ENCODE measurements at regions not wholly inside any gene's neighbourhood (a gene's known extent, or its start where the extent isn't known, plus 50 kb on each side); places are given as distances from the start of the nearest gene placed in this dataset.

- TF ChIP-seq CTCF (IDR thresholded peaks at IDR 0.05; ENCODE audit: low read depth, low read length, poor library complexity, severe bottlenecking) (no peak), EZH2phosphoT487 (IDR thresholded peaks at IDR 0.05; ENCODE audit: borderline replicate concordance, low read length) (no peak)
These were observed 161.2 kb downstream of the DAD1 start for GRCh38 chr14:22427771-22428231.

All from DOHH2 (cell line).